Endothelial cell of umbilical vein (primary cell): ENCODE measurements at regions not wholly inside any gene's neighbourhood (a gene's known extent, or its start where the extent isn't known, plus 50 kb on each side); places are given as distances from the start of the nearest gene placed in this dataset.

ENCODE experiments used
- BruUV-seq: library from RNA; stranded (reverse); fragments of 400-500 nt; replicated peaks from 2 replicates; lab custom pipeline; 2021; lab: Mats Ljungman, UMichigan
- CTCF ChIA-PET: fragments of 300-600, 350-600 bp; sonication (Branson Sonifier 250); formaldehyde crosslinking; loops from one replicate; lab custom pipeline; 2021; ENCODE audit warnings: antibody characterized with exemption, inconsistent platforms; lab: Charles Lee
- POLR2A ChIA-PET: fragments of 300-600, 350-600 bp; sonication (Branson Sonifier 250); formaldehyde crosslinking; loops from one replicate; lab custom pipeline; 2021; ENCODE audit warnings: antibody characterized with exemption, inconsistent platforms; lab: Charles Lee
- DNase-seq: peaks from one replicate; pipeline ENCODE4 v3.0.0-alpha.2; 2011; ENCODE audit warnings: low read depth, low spot score
- FAIRE-seq: peaks from 2 replicates; lab custom pipeline; 2011; peaks lifted over from hg19 to GRCh38; lab: Jason Lieb, UNC
- H2AFZ ChIP-seq: 2 replicates; pipeline ENCODE4 v1.6.0; 2012; ENCODE audit warnings: low read depth, low read length, control low read depth, inconsistent platforms
- H3K27ac ChIP-seq: 2 replicates; pipeline ENCODE4 v1.5.1; 2011; ENCODE audit warnings: low read depth, mild to moderate bottlenecking, control low read depth, low read length, moderate library complexity; ENCODE audit not compliant: insufficient read depth
- H3K27me3 ChIP-seq, 2 experiments: 2 replicates each; pipeline versions ENCODE4 v1.6.0 to v1.6.1; 2011; ENCODE audit warnings: low read length in 2 of 2, mixed read lengths in 1 of 2; ENCODE audit not compliant: control insufficient read depth in 2 of 2, insufficient read depth in 2 of 2
- H3K36me3 ChIP-seq, 2 experiments: 2 replicates in 1 of 2; 3 replicates in 1 of 2; pipeline ENCODE4 v1.5.1; 2011; ENCODE audit warnings: low read length in 2 of 2, mild to moderate bottlenecking in 1 of 2, moderate library complexity in 1 of 2; ENCODE audit not compliant: control insufficient read depth in 2 of 2, insufficient read depth in 2 of 2; ENCODE audit errors: extremely low read depth in 1 of 2
- H3K4me1 ChIP-seq: 3 replicates; pipeline ENCODE4 v1.5.1; 2011; ENCODE audit warnings: mild to moderate bottlenecking, low read length; ENCODE audit not compliant: control insufficient read depth, insufficient read depth; ENCODE audit errors: extremely low read depth
- H3K4me2 ChIP-seq: 2 replicates; pipeline ENCODE4 v1.6.1; 2011; ENCODE audit warnings: low read length, control low read depth, mixed read lengths; ENCODE audit not compliant: insufficient read depth
- H3K4me3 ChIP-seq, 3 experiments: fragments of 200-600 bp in 1 of 3; sonication (generic), shearing (Covaris generic) in 1 of 3; replicated peaks in 1 of 3; 2 replicates each; pipeline ENCODE4 v1.5.1; 2011 to 2016; ENCODE audit warnings: control low read depth in 3 of 3, low read length in 3 of 3, mild to moderate bottlenecking in 2 of 3, inconsistent platforms in 1 of 3, low read depth in 1 of 3, moderate library complexity in 1 of 3; ENCODE audit not compliant: insufficient read depth in 1 of 3
- H3K79me2 ChIP-seq: 2 replicates; pipeline ENCODE4 v1.6.0; 2012; ENCODE audit warnings: low read length, inconsistent platforms; ENCODE audit not compliant: control insufficient read depth, insufficient read depth
- H3K9ac ChIP-seq: replicated peaks from 2 replicates; pipeline ENCODE3; 2011; ENCODE audit warnings: low read length, control low read depth; ENCODE audit not compliant: insufficient read depth; ENCODE audit errors: extremely low read depth
- H3K9me1 ChIP-seq: replicated peaks from 3 replicates; pipeline ENCODE4 v1.6.0; 2011; ENCODE audit warnings: mild to moderate bottlenecking, low read length; ENCODE audit not compliant: control insufficient read depth, insufficient read depth; ENCODE audit errors: extremely low read depth
- H3K9me3 ChIP-seq: replicated peaks from 2 replicates; pipeline ENCODE4 v1.5.1; 2012; ENCODE audit warnings: low read length, inconsistent platforms; ENCODE audit not compliant: control insufficient read depth, insufficient read depth
- H4K20me1 ChIP-seq: replicated peaks from 2 replicates; pipeline ENCODE3; 2011; ENCODE audit warnings: mild to moderate bottlenecking, low read length; ENCODE audit not compliant: control insufficient read depth, insufficient read depth; ENCODE audit errors: extremely low read depth
- CTCF ChIP-seq, 2 donors: IDR thresholded peaks; 1 replicate in 1 of 2; 2 replicates in 1 of 2; pipeline ENCODE4 v1.5.1; 2011; ENCODE audit warnings: low read length in 2 of 2, mild to moderate bottlenecking in 2 of 2, moderate library complexity in 2 of 2, control low read depth in 1 of 2, inconsistent platforms in 1 of 2, low read depth in 1 of 2; ENCODE audit not compliant: insufficient read depth in 1 of 2; ENCODE audit errors: extremely low read depth in 1 of 2
- EZH2 ChIP-seq: IDR thresholded peaks from 2 replicates; pipeline ENCODE4 v1.6.1; 2012; ENCODE audit warnings: borderline replicate concordance, low read depth, mild to moderate bottlenecking, moderate library complexity, low read length, inconsistent platforms; ENCODE audit not compliant: severe bottlenecking
- FOS ChIP-seq: IDR thresholded peaks from 2 replicates; pipeline ENCODE4 v1.6.1; 2011; ENCODE audit warnings: mild to moderate bottlenecking, low read length, moderate library complexity, borderline replicate concordance; ENCODE audit not compliant: insufficient read depth
- GATA2 ChIP-seq: IDR thresholded peaks from 2 replicates; pipeline ENCODE4 v1.7.0; 2011; ENCODE audit warnings: low read depth, mild to moderate bottlenecking, moderate library complexity, mixed read lengths, low read length; ENCODE audit not compliant: insufficient read length, insufficient read depth
- JUN ChIP-seq: IDR thresholded peaks from 2 replicates; pipeline ENCODE4 v1.6.1; 2011; ENCODE audit warnings: borderline replicate concordance, low read depth; ENCODE audit not compliant: insufficient read length, insufficient read depth
- MAX ChIP-seq: IDR thresholded peaks from 2 replicates; pipeline ENCODE4 v1.6.1; 2011; ENCODE audit not compliant: insufficient read depth, insufficient read length
- MYC ChIP-seq: IDR thresholded peaks from one replicate; pipeline ENCODE4 v1.6.1; 2011; ENCODE audit warnings: mild to moderate bottlenecking, low read depth, low read length
- POLR2A ChIP-seq: IDR thresholded peaks from 2 replicates; pipeline ENCODE4 v1.6.1; 2012; ENCODE audit warnings: low read depth, mild to moderate bottlenecking, control low read depth, low read length
- POLR2AphosphoS5 ChIP-seq: IDR thresholded peaks from 2 replicates; pipeline ENCODE4 v1.6.1; 2012; ENCODE audit warnings: low read depth, mild to moderate bottlenecking, control low read depth, low read length, moderate library complexity; ENCODE audit not compliant: insufficient read depth
- dilution Hi-C: fragments of 300-500 bp; cut with MboI; formaldehyde crosslinking; loops from one replicate; pipeline ENCODE4 v1.15.0; 2019; ENCODE audit warnings: low sequenced_read_pairs; ENCODE audit not compliant: extremely low pct_ligation_motif_present
- intact Hi-C: fragments of 100-400 bp; cut with micrococcal nuclease; formaldehyde crosslinking; loops from one replicate; pipeline ENCODE4 v1.10.0; 2022

GRCh38 chr1:229988534-229988933 is 78.5 kb upstream of the GALNT2 start:
- DNase-seq (no peak), FAIRE-seq (no peak)
- Histone ChIP-seq H4K20me1 (no peaks in the 10 kb centered on the region), H3K9me3 (no peaks in the 10 kb centered on the region), H3K9me1 (no peaks in the 10 kb centered on the region), H3K27ac (no peak overlapping the region), H3K4me1 (no peaks in the 10 kb centered on the region), H3K4me3 (no peak overlapping the region), H3K4me2 (no peak overlapping the region), H3K79me2 (no peaks in the 10 kb centered on the region), H2AFZ (no peak overlapping the region), H3K27me3 (no peaks in the 10 kb centered on the region), H3K9ac (no peak overlapping the region), H3K36me3 (no peaks in the 10 kb centered on the region)
- ChIA-PET POLR2A (no interaction called here), CTCF (interaction anchor here (1.0 kb wide), 1 partner anchor 227 kb away, joined by 3 read pairs; no protein-coding TSS in a partner anchor)
- no peak for TF ChIP-seq MYC
- no peak for TF ChIP-seq POLR2AphosphoS5
- TF ChIP-seq CTCF (IDR thresholded peaks at IDR 0.05; ENCODE audit: extremely low read depth in 1 of 2, insufficient read depth in 1 of 2, low read depth in 1 of 2, low read length in 2 of 2), result no peak
- TF ChIP-seq JUN, result no peak
- no peak for TF ChIP-seq GATA2
- no peak for TF ChIP-seq MAX
- TF ChIP-seq EZH2, result no peak
- no peak for TF ChIP-seq POLR2A
- TF ChIP-seq FOS, result no peak
- dilution Hi-C loops (no loop called here), intact Hi-C loops (no loop called here)
- no TSS peak for BruUV-seq
